Stimulated activated CD4-positive, alpha-beta T cell treated with anti-CD3 and anti-CD28 coated beads, TNF-alpha, amount 100 ng/mL, for 4 hours (primary cell): ENCODE measurements at regions not wholly inside any gene's neighbourhood (a gene's known extent, or its start where the extent isn't known, plus 50 kb on each side); places are given as distances from the start of the nearest gene placed in this dataset.

ENCODE experiments used
- DNase-seq, 3 experiments: peaks; one replicate each; pipeline ENCODE4 v3.0.0-alpha.2; 2020; ENCODE audit warnings: low read depth in 3 of 3

DNA sequence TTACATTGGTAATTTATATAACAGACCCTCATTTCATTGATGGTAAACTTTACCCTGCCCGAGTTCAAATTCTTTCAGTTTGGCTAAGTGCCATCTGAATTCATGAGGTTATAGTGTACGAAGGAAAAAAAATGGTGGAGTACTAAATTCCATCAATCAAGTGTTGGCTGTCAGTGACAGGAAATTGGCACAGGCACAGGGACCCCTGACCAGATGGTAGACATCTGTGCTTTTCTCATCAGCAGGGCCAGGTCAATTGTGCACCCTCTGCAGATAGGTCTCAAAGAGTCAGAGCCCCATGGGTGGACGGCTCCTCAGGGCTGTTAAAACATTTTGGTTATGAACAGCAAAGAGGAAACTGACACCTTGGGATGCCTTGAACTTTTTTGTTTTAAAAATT, 439.2 kb downstream of the SETBP1 start:
- no peak for DNase-seq

DNA sequence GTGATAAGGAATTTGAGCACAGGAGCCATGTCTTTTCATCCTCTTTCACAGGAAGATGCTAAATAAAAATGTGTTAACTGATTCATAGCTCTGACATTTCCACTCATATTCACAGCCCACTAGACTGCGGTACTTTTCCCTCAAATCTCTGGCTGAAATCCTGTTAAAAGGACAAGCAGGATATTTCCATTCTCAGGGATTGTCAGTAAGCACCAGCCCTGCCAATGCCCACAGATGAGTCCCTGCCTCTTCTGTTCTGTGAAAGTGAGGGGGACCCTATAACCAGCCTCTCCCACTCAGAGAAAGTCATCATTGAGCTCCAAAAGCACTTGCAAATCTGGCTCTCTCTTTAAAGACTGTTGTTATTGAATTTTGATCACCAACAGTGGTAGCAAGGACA, 440.5 kb downstream of the SETBP1 start:
- no peak for DNase-seq

DNA sequence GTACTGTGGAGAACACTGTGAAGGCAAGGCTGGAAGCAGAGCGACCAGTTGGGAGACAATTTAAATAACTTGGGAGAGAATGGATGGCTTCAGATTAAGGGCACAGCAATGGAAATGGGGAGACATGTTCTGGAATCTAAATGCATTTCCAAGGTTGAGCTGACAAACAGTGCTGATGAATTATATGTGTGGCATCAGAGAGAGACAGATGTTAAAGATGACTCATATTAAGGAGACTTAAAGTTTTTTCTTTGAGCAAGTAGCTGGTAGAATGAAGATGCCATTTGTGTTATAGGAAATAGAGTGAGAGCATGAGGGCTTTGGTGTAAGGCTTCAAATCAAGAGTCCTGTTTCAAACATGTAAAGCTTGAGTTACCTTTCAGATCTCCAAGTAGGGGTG, 441.8 kb downstream of the SETBP1 start:
- no peak for DNase-seq

DNA sequence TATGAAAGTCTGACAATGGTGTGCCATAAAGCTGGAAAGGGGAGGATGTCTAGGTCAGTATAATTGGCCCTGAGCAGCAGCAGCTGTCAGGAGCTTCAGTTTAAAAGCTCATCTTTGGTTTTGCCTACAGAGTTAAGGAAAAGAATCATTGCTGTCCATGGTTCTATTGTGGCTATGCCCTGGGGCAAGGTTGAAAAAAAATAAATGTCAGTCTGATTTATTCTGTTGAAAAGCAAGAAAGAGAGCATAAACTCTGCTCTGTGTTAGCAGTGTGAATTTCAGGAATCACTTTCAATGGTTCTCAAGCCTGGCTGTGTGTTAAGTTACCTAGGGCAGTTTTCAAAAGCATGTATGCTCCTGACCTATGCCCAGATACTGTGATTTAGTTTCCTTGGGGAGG, 446.7 kb downstream of the SETBP1 start:
- DNase-seq: no peak

DNA sequence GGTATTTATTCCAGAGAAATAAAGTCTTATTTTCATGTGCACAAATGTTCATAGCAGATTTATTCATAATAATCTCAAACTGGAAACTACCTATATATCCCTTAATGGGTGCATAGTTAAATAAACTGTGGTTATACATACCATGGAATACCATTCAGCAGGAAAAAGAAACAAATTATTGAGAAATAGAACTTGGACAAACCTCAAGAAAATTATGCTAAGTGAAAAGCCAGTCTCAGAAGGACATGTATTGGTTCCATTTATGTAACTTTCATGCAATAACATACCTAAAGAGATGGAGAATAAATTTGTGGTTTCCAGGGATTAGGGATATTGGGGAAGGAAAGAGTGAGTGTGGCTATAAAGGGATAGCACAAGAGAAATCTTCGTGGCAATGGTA, 452.6 kb downstream of the SETBP1 start:
- no peak for DNase-seq

DNA sequence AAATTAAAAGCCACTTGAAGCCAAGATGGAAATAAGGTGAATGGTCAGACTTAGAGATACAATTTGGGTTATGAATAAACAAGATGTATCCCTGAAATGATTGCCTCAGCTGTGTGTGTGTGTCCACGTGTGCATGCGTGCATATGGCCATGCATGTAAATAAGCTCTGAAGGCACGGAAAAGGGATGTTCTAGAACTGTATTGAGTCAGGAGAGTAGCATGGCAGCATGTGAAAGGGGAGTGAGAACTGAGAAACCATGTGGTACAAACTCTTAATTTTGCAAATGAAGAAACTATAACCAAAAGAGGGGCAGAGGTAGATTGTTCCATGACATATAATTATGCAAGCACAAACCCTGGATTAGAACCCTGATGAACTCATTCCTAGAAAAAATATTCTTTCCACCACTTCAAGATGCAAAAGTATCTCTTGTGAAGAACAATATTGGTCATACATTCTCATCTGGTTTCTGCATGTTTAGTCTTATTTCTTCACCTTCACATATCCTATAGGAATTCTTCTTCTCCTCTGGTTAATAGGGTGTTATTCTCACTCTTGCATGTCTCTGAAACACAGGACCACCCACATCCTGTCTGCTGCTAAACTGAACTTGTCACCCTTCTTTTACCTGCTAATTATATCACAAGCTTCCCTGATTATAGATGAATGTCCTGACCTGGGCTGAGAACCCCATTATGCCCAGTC, 455.8 kb downstream of the SETBP1 start:
- no peak for DNase-seq

DNA sequence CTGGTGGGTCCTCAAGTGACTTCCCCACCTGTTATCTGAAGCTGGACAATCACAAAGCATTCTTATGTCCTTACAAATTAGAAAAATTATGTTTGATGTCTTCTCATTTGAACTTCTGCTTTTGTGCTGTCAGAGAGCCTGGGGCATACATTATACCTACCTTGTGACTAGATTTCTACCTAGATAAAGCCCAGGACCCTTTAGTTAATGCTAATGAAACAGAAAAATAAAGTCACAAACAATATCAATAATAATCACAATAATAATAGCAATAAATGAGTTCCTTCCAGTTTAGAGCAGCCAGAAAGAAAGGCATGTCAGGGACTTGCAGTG, 456.4 kb downstream of the SETBP1 start:
- DNase-seq: no peak

DNA sequence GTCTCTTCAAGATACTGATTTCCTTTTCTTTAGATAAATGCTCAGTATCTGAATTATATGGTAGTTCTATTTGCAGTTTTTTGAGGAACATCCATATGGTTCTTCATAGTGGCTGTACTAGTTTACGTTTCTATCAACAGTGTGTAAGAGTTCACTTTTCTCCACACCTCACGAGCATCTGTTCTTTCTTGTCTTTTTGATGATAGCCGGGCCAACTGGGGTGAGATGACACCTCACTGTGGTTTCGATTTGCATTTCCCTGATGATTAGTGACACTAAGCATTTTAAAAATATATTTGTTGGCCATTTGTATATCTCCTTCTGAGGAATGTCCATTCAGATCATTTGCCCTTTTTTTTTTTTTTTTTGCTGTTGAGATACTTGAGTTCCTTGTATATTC, 458.8 kb downstream of the SETBP1 start:
- DNase-seq: no peak

DNA sequence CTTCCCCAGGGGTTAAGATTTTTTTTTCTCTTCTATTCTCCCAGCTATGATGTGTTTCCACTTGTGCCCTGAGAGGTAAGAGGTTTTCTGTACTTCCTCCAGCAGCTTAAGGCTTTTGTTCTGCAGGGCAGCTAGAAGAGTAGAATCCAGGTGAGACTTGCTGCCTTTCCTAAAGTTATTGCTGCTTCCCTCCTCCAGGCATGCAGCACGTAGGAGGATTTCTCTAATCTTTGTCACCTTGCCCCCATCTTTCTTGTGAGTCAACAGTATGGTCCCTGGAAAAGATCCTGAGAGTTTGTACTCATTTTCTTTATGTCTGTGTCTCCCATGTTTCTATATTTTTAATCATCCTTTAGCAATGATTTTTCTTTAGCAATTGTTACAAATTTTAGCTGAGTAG, 462.2 kb downstream of the SETBP1 start:
- DNase-seq: no peak

DNA sequence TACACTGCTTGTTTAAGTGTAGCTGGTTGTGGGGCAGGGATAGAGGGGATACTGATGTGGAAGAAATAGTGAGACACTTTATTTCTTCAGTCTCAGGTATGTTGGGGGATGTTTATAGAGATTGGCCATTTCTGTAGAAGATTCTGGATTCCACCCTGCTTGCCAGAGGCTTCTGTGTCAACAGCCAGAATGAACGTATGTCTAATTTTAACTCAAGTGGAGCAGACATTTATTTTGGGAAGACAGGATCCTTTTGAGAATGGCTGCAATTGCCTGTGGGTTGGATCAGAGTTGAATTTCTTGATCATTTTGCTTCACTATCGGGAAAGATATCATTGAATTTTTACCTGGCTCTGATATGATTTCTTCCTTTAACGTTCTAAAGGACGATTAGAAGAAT, 465.6 kb upstream of the SLC14A2 start:
- DNase-seq: no peak

DNA sequence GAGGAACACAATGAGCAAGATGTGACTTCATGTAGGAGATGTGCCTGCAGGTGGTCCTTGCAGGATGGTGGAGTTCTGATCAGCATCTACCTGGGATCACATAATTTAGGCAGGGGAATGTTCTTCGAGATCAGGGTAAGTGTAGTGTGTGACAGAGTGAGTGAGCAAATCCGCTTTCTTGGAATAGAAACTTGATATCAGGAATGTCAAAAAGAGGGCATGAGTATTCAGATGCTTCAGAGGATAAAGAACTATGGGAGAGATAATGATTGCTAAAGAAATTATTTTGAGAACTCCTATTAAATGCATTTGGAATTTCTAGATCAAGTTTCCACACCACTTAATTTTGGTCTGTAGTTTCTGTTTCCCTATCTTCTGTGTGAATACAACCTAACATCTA, 463.6 kb upstream of the SLC14A2 start:
- DNase-seq: no peak

DNA sequence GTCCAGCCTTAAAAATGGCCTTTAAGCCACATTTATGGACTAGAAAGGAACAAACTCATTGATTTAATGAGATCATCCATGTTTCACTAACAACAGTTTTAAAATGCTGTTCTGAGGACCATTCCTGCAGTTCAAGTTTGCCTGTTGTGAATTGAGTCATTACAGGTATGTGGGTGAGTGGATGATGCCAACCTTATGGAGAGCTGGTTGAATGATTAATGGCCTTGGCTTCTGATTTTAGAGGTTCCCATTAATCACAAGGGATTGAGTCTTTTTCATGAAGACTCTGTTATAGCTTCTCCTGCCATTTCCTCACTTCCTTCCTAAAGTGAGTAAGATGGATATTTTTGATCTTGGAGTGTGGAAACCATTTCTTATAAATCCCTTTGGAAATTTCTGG, 459.8 kb upstream of the SLC14A2 start:
- DNase-seq: no peak

DNA sequence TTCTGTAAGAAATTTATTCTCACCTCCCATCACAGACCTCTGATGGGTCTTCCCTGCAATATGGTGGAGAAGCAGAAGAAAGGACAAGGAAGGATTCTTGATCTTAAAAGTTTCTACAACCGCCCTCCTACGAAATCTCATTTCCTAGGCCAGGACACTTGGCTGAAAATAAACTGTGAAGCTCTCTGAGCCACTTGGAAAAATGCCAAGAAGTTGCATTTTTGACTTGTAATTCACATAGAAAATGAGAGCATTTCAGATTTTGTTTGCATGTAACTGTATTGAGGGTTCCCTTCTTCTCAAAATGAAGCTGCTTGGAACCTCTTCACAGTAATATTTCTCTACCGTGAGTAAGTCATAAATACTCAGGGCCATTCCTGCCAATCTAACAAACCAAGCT, 458.3 kb upstream of the SLC14A2 start:
- DNase-seq: no peak

DNA sequence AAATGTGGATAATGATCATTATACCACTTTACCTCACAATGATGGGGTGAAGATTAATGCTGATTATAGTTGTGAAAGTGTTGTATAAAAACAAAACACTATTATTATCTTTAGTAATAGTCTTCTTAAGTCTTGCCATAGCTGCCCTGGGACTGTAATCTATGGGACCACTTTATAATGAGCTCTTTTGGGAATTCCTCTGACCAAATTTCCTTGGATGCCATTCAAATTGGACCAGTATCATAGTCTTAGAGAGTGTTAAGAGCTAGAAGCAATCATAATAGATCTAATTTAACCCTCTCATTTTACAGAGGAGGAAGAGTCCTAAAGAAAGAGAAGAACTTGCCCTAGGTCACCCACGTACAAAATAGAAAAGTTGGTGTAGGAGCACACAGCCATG, 457.7 kb upstream of the SLC14A2 start:
- DNase-seq: no peak

DNA sequence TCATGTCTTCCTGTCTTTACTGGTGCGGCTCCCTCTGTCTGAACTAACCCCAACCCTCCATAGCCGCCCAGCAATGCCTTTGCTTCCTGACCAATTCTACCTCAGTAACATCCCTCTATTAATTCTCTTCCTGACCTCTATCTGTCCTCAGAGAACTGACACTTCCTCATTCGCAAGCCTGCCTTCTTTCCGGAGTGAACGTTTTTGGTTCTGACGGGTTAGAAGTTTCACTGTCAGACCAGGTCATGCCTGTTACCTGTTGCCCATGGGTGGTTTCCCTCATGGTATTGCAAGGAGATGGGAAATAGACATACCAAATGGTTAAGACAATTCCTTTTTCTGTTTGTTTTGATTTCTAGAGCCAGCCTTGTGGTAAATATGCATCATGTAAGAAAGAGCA, 453.4 kb upstream of the SLC14A2 start:
- no peak for DNase-seq

DNA sequence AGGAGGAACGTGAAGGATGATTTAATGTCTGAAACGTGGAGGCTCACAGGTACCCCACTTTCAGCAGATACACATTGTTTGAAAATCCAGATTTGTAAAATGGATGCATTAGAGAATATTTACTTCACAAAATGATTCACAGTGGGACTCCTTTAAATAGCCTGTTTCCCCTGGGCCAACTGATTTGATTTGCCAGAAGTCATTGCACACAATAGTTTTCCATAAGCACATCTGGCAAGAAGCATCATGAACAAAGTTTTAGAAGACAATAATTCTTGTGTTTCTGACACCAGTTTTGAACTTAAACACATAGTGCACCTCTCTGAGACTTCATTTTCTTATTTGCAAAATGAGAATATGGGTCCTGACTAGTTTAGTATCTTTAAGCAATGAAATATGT, 451.4 kb upstream of the SLC14A2 start:
- no peak for DNase-seq

DNA sequence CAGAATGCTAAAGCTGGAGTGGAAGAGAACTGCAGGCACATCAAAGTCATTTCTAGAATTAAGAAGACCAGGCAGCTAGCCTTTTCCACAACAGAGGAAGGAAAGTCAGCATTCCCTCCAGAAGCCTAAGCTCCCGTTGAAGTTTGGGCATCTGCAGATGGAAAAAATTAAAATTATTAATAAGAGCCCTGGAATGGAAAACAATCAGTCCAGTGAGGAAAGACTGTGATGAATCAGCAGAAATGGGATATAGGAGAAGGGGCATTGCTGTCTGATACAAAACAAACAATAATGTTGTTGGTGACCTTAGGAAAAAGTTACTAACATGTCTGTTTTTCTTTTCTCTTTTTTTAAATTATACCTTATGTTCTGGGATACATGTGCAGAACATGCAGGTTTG, 450.7 kb upstream of the SLC14A2 start:
- DNase-seq: no peak

DNA sequence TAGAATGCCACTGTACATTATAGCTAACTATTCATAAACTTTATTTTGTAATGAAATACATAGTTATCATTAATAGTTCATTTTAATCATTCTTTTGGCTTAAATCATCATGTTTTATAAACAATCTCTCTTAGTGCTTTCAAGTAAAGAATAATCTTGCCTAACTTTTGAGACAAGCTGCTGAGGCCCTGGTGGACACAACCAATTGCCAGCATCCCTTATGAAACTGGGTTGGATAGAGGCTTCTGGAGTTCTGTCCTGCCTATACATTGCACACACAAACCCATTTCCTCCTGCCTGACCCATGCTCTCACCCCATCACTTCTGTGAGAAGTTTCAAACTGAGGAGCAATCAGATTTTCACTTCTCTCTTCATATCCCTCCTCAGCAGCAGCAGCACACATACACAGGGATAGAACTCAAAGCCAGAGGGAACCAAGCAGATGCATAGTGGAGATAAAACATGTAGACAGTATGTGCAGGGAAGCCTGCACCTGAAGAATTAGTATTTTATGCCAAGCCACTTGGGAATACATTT, 450.0 kb upstream of the SLC14A2 start:
- DNase-seq: no peak

DNA sequence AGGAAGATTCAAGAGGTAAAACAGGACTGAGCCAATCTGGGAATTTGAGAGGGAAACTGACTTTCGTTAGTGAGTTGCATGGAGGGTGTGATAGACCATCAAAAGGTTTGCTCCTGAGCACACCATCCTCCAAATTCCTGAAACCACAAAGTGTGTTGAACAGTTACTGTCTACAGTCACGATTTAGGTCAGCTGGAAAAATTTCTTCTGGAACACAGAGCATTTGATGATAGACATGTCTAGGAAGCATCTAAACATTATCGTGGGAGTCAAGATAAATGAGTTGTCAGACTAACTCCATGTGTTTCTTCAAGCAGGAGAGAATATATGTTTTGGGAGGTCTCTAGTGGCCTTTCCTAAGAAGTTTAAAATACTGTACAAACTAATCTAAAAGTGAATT, 449.4 kb upstream of the SLC14A2 start:
- DNase-seq: no peak

DNA sequence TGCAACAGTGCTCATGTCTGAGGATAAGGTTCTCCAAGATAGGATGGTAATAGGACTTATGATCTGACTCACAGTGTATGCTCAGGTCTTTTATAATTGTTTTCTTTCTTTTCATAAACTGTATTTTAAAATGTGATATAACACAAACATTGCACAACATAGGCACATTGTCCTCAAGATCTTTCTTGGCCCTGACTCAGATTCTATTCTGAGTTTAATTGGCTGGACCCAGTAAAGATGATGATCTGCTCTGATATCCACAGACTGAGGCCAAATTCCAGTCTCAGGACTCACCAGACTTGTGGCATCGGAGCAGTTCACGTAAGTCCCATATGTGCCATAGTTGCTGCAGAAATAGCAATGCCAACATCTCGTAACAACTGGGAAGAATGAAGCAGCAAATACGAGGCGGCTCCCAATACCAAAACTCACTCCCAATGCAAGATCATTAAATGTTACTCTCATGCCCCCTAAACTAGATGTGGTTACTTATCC, 448.9 kb upstream of the SLC14A2 start:
- no peak for DNase-seq

DNA sequence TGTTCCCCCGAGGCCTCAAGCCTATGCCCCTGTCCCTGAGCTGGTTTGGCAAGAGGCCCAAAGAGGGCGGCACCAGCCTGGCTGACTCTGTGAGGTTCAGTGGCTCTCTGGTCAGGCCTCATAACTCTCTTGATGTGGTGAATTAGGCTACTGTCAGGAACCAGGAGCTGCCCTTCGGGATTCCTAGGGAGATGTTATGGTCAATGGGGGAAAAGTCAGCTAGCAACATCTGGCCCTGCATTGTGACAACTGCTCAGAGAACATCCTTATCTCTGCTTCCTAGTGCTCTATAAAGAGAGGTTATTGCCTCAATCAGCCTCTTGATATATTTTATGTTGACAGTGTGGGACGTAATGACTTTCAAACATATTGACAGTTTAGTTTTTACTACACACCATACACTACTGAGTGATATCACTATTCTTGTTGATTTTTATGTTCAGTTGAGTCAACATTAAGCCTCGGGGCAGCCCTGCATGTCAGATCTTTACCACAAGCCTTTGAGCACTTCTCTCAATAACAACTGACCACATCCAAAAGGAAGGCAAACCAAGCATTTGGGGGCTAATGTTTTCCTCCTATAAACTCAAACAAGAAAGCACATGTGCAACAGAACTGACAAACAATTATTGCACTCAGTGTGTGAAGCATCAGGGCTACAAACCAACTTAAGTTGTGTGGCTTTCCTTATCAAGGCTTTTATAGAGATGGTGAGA, 448.3 kb upstream of the SLC14A2 start:
- DNase-seq: no peak

DNA sequence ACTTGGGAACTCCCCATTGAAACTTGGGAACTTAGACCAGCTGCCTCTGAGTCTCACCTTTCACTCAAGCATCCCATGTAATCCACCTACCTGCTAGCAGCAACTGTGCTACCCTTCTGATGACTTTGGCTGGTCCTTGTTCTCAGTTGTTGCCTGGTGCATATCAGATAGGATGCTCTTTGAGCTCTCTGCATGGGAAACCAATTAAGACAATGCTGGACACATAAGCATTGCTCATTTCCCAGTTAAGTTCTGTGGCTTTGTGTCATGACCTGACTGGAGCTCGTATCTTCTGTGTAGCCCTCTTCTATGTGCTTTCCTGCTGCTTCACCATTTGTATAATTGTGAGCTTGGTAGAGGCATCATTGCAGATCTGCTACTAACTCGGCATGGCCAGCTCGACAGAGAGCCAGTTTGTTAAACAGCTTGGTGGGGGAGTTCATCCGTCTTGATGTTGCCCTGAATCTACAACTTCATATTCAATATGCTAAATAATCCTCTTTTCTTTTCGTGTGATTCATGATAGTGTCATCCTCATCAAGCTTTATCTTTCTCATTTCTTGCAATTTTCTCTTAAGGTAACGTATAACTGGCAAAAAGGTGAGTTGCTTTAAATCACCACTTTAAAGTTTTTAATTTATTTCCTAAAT, 447.5 kb upstream of the SLC14A2 start:
- no peak for DNase-seq
